ENCODE measurements at regions not wholly inside any gene's neighbourhood (a gene's known extent, or its start where the extent isn't known, plus 50 kb on each side); places are given as distances from the start of the nearest gene placed in this dataset.

DNA sequence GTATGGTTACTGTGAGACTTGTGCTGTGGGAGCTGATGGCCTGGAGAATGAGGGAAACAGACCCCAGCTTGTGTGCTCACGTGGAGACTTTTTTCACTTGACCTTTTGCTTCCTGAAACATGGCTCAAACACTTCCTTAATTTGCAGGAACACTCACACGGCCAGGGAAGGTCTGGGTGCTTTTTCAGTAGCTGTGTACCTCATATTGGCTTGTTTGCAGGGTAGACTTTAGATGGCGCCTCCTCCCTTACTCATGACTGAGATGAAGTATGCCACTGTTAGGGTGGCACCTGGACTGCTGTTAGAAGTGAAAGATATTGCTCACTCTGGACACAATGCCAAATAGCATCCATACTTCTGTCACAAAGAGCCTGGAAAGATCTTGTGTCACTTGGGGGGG is 75.7 kb upstream of the WDR1 start:
- Histone ChIP-seq H3K9me3 (ENCODE audit: insufficient read depth, low read length, severe bottlenecking) (no peaks in the 10 kb centered on the region), H3K9ac (ENCODE audit: low read depth, low read length) (no peak overlapping the region), H3K4me3 (ENCODE audit: low read depth in 1 of 2, low read length in 2 of 2) (no peak overlapping the region), H3K4me2 (ENCODE audit: insufficient read depth, low read length) (no peak overlapping the region), H3K36me3 (ENCODE audit: insufficient read depth, low read length) (no peaks in the 10 kb centered on the region), H3K79me2 (ENCODE audit: insufficient read depth, low read length) (no peaks in the 10 kb centered on the region), H2AFZ (ENCODE audit: low read depth, low read length) (no peak overlapping the region), H4K20me1 (ENCODE audit: insufficient read depth, low read length) (no peaks in the 10 kb centered on the region), H3K27me3 (ENCODE audit: insufficient read depth, low read length, poor library complexity) (no peaks in the 10 kb centered on the region), H3K4me1 (ENCODE audit: insufficient read depth, low read length) (no peaks in the 10 kb centered on the region), H3K27ac (ENCODE audit: low read length) (no peak overlapping the region)
- DNase-seq (no peak), ATAC-seq (ENCODE audit: insufficient read depth, low read depth) (no peak)
- TF ChIP-seq EZH2 (IDR thresholded peaks at IDR 0.05; ENCODE audit: borderline replicate concordance, low read depth, low read length, severe bottlenecking), result no peak
- TF ChIP-seq, protein P1, sequence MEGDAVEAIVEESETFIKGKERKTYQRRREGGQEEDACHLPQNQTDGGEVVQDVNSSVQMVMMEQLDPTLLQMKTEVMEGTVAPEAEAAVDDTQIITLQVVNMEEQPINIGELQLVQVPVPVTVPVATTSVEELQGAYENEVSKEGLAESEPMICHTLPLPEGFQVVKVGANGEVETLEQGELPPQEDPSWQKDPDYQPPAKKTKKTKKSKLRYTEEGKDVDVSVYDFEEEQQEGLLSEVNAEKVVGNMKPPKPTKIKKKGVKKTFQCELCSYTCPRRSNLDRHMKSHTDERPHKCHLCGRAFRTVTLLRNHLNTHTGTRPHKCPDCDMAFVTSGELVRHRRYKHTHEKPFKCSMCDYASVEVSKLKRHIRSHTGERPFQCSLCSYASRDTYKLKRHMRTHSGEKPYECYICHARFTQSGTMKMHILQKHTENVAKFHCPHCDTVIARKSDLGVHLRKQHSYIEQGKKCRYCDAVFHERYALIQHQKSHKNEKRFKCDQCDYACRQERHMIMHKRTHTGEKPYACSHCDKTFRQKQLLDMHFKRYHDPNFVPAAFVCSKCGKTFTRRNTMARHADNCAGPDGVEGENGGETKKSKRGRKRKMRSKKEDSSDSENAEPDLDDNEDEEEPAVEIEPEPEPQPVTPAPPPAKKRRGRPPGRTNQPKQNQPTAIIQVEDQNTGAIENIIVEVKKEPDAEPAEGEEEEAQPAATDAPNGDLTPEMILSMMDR (IDR thresholded peaks at IDR 0.05; ENCODE audit: borderline replicate concordance, extremely low read depth, low read length, poor library complexity, severe bottlenecking), result no peak

DNA sequence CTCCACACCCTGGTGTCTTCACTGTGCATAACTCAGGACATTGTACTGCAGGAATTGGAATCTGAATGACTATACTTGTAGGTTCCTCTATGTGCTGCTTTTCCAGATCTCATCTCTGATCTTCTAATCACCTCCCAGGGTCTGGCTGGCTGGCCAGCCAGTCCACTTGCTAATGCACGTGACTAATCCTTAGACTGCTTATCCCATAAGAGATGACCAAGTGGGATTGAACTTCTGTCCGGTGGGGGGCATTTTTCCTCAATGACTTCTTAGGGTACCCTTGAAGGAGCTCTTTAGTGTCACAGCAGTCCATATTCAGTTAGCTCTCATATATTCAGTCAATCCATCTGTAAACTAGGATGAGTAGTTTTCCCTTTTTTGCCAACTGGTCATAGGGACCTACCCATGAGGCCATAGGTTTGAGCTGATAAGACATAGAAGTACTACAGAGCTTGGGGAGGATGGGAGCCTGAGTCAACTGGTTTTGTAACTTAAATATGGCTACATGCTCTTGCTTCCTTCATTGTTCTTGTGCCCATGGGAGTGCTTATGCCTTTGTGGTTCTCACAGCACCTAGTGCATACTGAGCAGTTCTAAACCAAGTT is 71.9 kb upstream of the WDR1 start:
- Histone ChIP-seq H3K4me1 (ENCODE audit: insufficient read depth, low read length) (no peaks in the 10 kb centered on the region), H3K9ac (ENCODE audit: low read depth, low read length) (no peak overlapping the region), H3K4me3 (ENCODE audit: low read depth in 1 of 2, low read length in 2 of 2) (no peak overlapping the region), H3K36me3 (ENCODE audit: insufficient read depth, low read length) (no peaks in the 10 kb centered on the region), H3K79me2 (ENCODE audit: insufficient read depth, low read length) (no peaks in the 10 kb centered on the region), H4K20me1 (ENCODE audit: insufficient read depth, low read length) (no peaks in the 10 kb centered on the region), H3K9me3 (ENCODE audit: insufficient read depth, low read length, severe bottlenecking) (no peaks in the 10 kb centered on the region), H3K27me3 (ENCODE audit: insufficient read depth, low read length, poor library complexity) (peaks cover 2% of the 10 kb centered on the region), H3K27ac (ENCODE audit: low read length) (no peak overlapping the region), H3K4me2 (ENCODE audit: insufficient read depth, low read length) (no peak overlapping the region), H2AFZ (ENCODE audit: low read depth, low read length) (no peak overlapping the region)
- ATAC-seq (ENCODE audit: insufficient read depth, low read depth), result no peak
- TF ChIP-seq EZH2 (IDR thresholded peaks at IDR 0.05; ENCODE audit: borderline replicate concordance, low read depth, low read length, severe bottlenecking), result no peak
- TF ChIP-seq, protein P1 (IDR thresholded peaks at IDR 0.05; ENCODE audit: borderline replicate concordance, extremely low read depth, low read length, poor library complexity, severe bottlenecking), result no peak
- no peak for DNase-seq

DNA sequence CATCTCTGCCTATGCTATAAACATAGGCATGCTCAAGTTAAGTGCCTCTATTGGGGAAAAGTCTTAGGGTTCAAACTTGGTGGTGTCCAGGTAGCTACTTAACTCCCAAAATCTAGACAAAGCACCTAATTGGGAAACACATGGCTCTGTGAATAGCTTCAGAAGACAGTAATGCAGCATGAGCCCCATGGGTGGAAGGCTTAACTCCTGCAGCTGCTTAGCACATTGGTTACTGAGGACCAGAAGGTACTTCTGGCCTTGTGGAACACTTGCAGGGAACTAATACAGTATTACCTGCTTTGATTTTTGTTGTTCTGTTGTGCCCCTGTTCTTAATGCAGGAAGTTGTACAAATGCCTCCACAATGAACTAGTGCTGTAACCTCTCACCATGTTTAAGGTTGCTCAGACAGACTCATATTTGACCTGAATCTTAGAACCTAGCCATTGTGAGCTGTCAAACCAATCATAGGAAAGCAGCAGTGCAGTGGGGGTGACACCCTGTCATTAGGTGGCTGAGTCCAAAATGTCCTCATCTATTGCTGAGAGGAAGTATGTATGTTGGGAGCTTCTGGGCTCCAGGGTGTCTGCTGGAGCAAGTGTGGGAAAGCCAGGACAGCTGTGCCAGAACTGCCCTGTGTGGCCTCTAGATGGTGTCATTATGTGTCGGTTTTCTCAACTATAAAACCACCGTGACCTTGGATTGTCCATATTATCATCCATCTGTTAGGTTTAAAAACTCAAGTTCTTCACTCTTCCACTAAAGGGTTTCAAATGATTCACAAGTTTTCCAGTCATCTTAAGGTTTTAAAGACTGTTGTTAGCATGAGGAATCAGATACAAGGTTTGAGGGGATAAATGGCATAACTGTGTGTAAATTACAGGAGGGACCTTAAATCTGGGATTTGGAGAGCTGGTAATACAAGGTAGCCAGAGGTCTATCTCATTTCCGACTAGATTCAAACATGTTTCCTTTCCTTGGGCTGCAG is 69.9 kb upstream of the WDR1 start:
- no peak for TF ChIP-seq EZH2 (IDR thresholded peaks at IDR 0.05; ENCODE audit: borderline replicate concordance, low read depth, low read length, severe bottlenecking)
- TF ChIP-seq, protein P1 (IDR thresholded peaks at IDR 0.05; ENCODE audit: borderline replicate concordance, extremely low read depth, low read length, poor library complexity, severe bottlenecking), result peak; percentile 12
- H3K4me1 ChIP-seq (ENCODE audit: insufficient read depth, low read length), result no peaks in the 10 kb centered on the region
- H3K27ac ChIP-seq (ENCODE audit: low read length), result no peak overlapping the region
- no peak overlapping the region for H3K9ac ChIP-seq (ENCODE audit: low read depth, low read length)
- H3K36me3 ChIP-seq (ENCODE audit: insufficient read depth, low read length), result no peaks in the 10 kb centered on the region
- H3K4me2 ChIP-seq (ENCODE audit: insufficient read depth, low read length), result no peak overlapping the region
- no peaks in the 10 kb centered on the region for H3K9me3 ChIP-seq (ENCODE audit: insufficient read depth, low read length, severe bottlenecking)
- H3K4me3 ChIP-seq (ENCODE audit: low read depth in 1 of 2, low read length in 2 of 2), result no peak overlapping the region
- no peaks in the 10 kb centered on the region for H3K79me2 ChIP-seq (ENCODE audit: insufficient read depth, low read length)
- no peak overlapping the region for H2AFZ ChIP-seq (ENCODE audit: low read depth, low read length)
- DNase-seq (no peak), ATAC-seq (ENCODE audit: insufficient read depth, low read depth) (no peak)
- no peaks in the 10 kb centered on the region for H4K20me1 ChIP-seq (ENCODE audit: insufficient read depth, low read length)
- peaks cover 2% of the 10 kb centered on the region for H3K27me3 ChIP-seq (ENCODE audit: insufficient read depth, low read length, poor library complexity)

Data from DND-41 (cell line).